ENCODE measurements at regions not wholly inside any gene's neighbourhood (a gene's known extent, or its start where the extent isn't known, plus 50 kb on each side); places are given as distances from the start of the nearest gene placed in this dataset.

- no peaks in the 10 kb centered on the region for H3K9me3 ChIP-seq
- intact Hi-C loops (cut with DNase I) = no loop called here
- H3K27ac ChIP-seq = no peak overlapping the region
- DNase-seq (no peak), ATAC-seq (no peak)
- no peaks in the 10 kb centered on the region for H3K36me3 ChIP-seq (ENCODE audit: insufficient read depth in 1 of 2, low read depth in 1 of 2)
- no peak overlapping the region for H3K4me3 ChIP-seq
- H3K27me3 ChIP-seq (ENCODE audit: insufficient read depth in 3 of 3, low read length in 2 of 3) = no peaks in the 10 kb centered on the region
- WGBS, 3 donors = 81 to 83% (median 81%) methylated on average over 3 of the region's 3 CpGs
- H3K4me1 ChIP-seq = no peaks in the 10 kb centered on the region
- no peak for TF ChIP-seq CTCF (IDR thresholded peaks at IDR 0.05)
Observed at GRCh38 chr1:113325022-113325421, 65.3 kb upstream of the MAGI3 start.

GRCh38 chr1:113326976-113327375 lies 63.3 kb upstream of the MAGI3 start:
- intact Hi-C loops (cut with DNase I) = no loop called here
- H3K36me3 ChIP-seq (ENCODE audit: insufficient read depth in 1 of 2, low read depth in 1 of 2) = no peaks in the 10 kb centered on the region
- H3K27ac ChIP-seq = no peak overlapping the region
- ATAC-seq (no peak), DNase-seq (no peak)
- H3K4me1 ChIP-seq = no peaks in the 10 kb centered on the region
- 93 to 97% (median 97%) methylated on average over 2 of the region's 2 CpGs for WGBS, 3 donors
- no peak for TF ChIP-seq CTCF (IDR thresholded peaks at IDR 0.05)
- H3K4me3 ChIP-seq = no peak overlapping the region
- peaks cover 0 to 2% (median 0%) of the 10 kb centered on the region in 3 donors for H3K27me3 ChIP-seq (ENCODE audit: insufficient read depth in 3 of 3, low read length in 2 of 3)
- no peaks in the 10 kb centered on the region for H3K9me3 ChIP-seq

GRCh38 chr1:113333056-113333455 lies 57.3 kb upstream of the MAGI3 start:
- 65 to 71% (median 71%) methylated on average over 2 of the region's 2 CpGs for WGBS, 3 donors
- no peak overlapping the region for H3K4me3 ChIP-seq
- DNase-seq (no peak), ATAC-seq (no peak)
- no peak overlapping the region for H3K27ac ChIP-seq
- peaks cover 0 to 2% (median 0%) of the 10 kb centered on the region in 3 donors for H3K27me3 ChIP-seq (ENCODE audit: insufficient read depth in 3 of 3, low read length in 2 of 3)
- TF ChIP-seq CTCF (IDR thresholded peaks at IDR 0.05) = no peak
- no peaks in the 10 kb centered on the region for H3K4me1 ChIP-seq
- intact Hi-C loops (cut with DNase I) = no loop called here
- no peaks in the 10 kb centered on the region for H3K9me3 ChIP-seq
- no peaks in the 10 kb centered on the region for H3K36me3 ChIP-seq (ENCODE audit: insufficient read depth in 1 of 2, low read depth in 1 of 2)

DNA sequence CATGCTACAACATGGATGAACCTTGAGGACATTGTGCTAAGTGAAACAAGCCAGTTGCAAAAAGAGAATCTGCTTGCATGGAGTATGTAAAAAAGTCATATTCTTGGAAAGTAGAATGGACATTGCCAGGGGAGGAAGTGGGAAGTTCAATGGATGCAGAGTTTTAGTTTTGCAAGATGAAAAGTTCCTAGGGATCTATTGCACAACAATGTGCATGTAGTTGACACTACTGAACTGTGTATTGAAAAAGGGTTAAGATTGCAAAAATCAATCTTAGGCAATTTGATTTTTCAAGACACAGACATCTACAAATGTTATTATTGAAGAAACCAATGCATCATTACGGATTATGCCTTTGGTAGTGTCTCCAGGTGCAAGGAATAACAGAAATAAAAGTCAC lies 50.3 kb upstream of the MAGI3 start:
- Histone ChIP-seq H3K27me3 (ENCODE audit: insufficient read depth in 3 of 3, low read length in 2 of 3) (no peaks in the 10 kb centered on the region), H3K27ac (no peak overlapping the region), H3K9me3 (no peaks in the 10 kb centered on the region), H3K36me3 (ENCODE audit: insufficient read depth in 1 of 2, low read depth in 1 of 2) (no peaks in the 10 kb centered on the region), H3K4me1 (no peaks in the 10 kb centered on the region), H3K4me3 (no peak overlapping the region)
- 64 to 85% (median 85%) methylated on average over 1 of the region's 1 CpG for WGBS, 3 donors
- ATAC-seq = no peak
- TF ChIP-seq CTCF (IDR thresholded peaks at IDR 0.05) = no peak
- DNase-seq = no peak
- intact Hi-C loops (cut with DNase I) = no loop called here

Data from psoas muscle (tissue), 7 donors.